Activated CD8-positive, alpha-beta memory T cell treated with anti-CD3 and anti-CD28 coated beads, Interleukin-2, amount 10 ng/mL, durations not matched to agents 7 days and 5 days (primary cell): ENCODE measurements at regions not wholly inside any gene's neighbourhood (a gene's known extent, or its start where the extent isn't known, plus 50 kb on each side); places are given as distances from the start of the nearest gene placed in this dataset.

ENCODE experiments used
- ATAC-seq: fragments of 150-1000 bp; cut with Tn5 transposase; one replicate; pipeline ENCODE4 v1.10.0; 2021; ENCODE audit warnings: moderate library complexity
- CTCF ChIA-PET: fragments of 350-600 bp; sonication (Branson Sonifier 250); formaldehyde crosslinking; loops from one replicate; lab custom pipeline; 2021; ENCODE audit warnings: antibody characterized with exemption; lab: Charles Lee
- DNase-seq: peaks from one replicate; pipeline ENCODE4 v3.0.0-alpha.2; 2020
- H3K27ac Mint-ChIP-seq: one replicate; pipeline ENCODE4 v1.8.0; 2021; ENCODE audit warnings: mild to moderate bottlenecking, mixed read lengths
- H3K27me3 Mint-ChIP-seq: one replicate; pipeline ENCODE4 v1.8.0; 2021; ENCODE audit warnings: mixed read lengths
- H3K36me3 Mint-ChIP-seq: one replicate; pipeline ENCODE4 v1.8.0; 2021; ENCODE audit warnings: mild to moderate bottlenecking, mixed read lengths
- H3K4me1 Mint-ChIP-seq: one replicate; pipeline ENCODE4 v1.8.0; 2021; ENCODE audit warnings: mixed read lengths
- H3K4me3 Mint-ChIP-seq: one replicate; pipeline ENCODE4 v1.8.0; 2021; ENCODE audit warnings: mild to moderate bottlenecking, moderate library complexity, mixed read lengths
- H3K9me3 Mint-ChIP-seq: one replicate; pipeline ENCODE4 v1.8.0; 2022; ENCODE audit warnings: low read depth, mixed read lengths

GRCh38 chr5:158466191-158466590 is 607.2 kb upstream of the CLINT1 start:
- Mint-ChIP-seq H3K27ac (no peak overlapping the region), H3K4me3 (no peak overlapping the region), H3K27me3 (peaks cover 2% of the 10 kb centered on the region), H3K9me3 (no peaks in the 10 kb centered on the region), H3K36me3 (no peaks in the 10 kb centered on the region), H3K4me1 (no peaks in the 10 kb centered on the region)
- CTCF ChIA-PET: no interaction called here
- ATAC-seq: no peak
- no peak for DNase-seq

- no peaks in the 10 kb centered on the region for H3K4me1 Mint-ChIP-seq
- DNase-seq: no peak
- no peak overlapping the region for H3K4me3 Mint-ChIP-seq
- peaks cover 2% of the 10 kb centered on the region for H3K27me3 Mint-ChIP-seq
- H3K36me3 Mint-ChIP-seq: no peaks in the 10 kb centered on the region
- H3K27ac Mint-ChIP-seq: no peak overlapping the region
- H3K9me3 Mint-ChIP-seq: no peaks in the 10 kb centered on the region
- ATAC-seq: no peak
- CTCF ChIA-PET: no interaction called here
Observed at GRCh38 chr5:158465086-158465972, 606.4 kb upstream of the CLINT1 start.

GRCh38 chr5:158464383-158464782 is 605.4 kb upstream of the CLINT1 start:
- Mint-ChIP-seq H3K36me3 (no peaks in the 10 kb centered on the region), H3K27ac (no peak overlapping the region), H3K27me3 (peaks cover 2% of the 10 kb centered on the region), H3K4me3 (no peak overlapping the region), H3K9me3 (no peaks in the 10 kb centered on the region), H3K4me1 (no peaks in the 10 kb centered on the region)
- CTCF ChIA-PET: no interaction called here
- ATAC-seq (no peak), DNase-seq (no peak)

- Mint-ChIP-seq H3K27me3 (peaks cover 2% of the 10 kb centered on the region), H3K36me3 (no peaks in the 10 kb centered on the region), H3K4me1 (no peaks in the 10 kb centered on the region), H3K27ac (no peak overlapping the region), H3K9me3 (no peaks in the 10 kb centered on the region), H3K4me3 (no peak overlapping the region)
- CTCF ChIA-PET: no interaction called here
- no peak for DNase-seq
- no peak for ATAC-seq
Observed at GRCh38 chr5:158463938-158464337, 605.0 kb upstream of the CLINT1 start.

GRCh38 chr5:158463188-158463587 is 604.2 kb upstream of the CLINT1 start:
- CTCF ChIA-PET: no interaction called here
- no peaks in the 10 kb centered on the region for H3K36me3 Mint-ChIP-seq
- ATAC-seq (no peak), DNase-seq (no peak)
- H3K4me3 Mint-ChIP-seq: no peak overlapping the region
- no peak overlapping the region for H3K27ac Mint-ChIP-seq
- peaks cover 2% of the 10 kb centered on the region for H3K27me3 Mint-ChIP-seq
- H3K9me3 Mint-ChIP-seq: no peaks in the 10 kb centered on the region
- no peaks in the 10 kb centered on the region for H3K4me1 Mint-ChIP-seq

GRCh38 chr5:158462349-158463114 is 603.6 kb upstream of the CLINT1 start:
- Mint-ChIP-seq H3K27ac (no peak overlapping the region), H3K27me3 (peaks cover 2% of the 10 kb centered on the region)
- DNase-seq: no peak

GRCh38 chr5:158461240-158461854 is 602.4 kb upstream of the CLINT1 start:
- no peaks in the 10 kb centered on the region for H3K36me3 Mint-ChIP-seq
- H3K4me3 Mint-ChIP-seq: no peak overlapping the region
- no peak for ATAC-seq
- CTCF ChIA-PET: no interaction called here
- no peak overlapping the region for H3K27ac Mint-ChIP-seq
- H3K27me3 Mint-ChIP-seq: peaks cover 2% of the 10 kb centered on the region
- H3K4me1 Mint-ChIP-seq: no peaks in the 10 kb centered on the region
- no peaks in the 10 kb centered on the region for H3K9me3 Mint-ChIP-seq
- no peak for DNase-seq

More at GRCh38 chr5:158462349-158463114, 603.6 kb upstream of the CLINT1 start:
- no peaks in the 10 kb centered on the region for H3K36me3 Mint-ChIP-seq
- CTCF ChIA-PET: no interaction called here
- no peak for ATAC-seq
- no peaks in the 10 kb centered on the region for H3K4me1 Mint-ChIP-seq
- H3K4me3 Mint-ChIP-seq: no peak overlapping the region
- no peaks in the 10 kb centered on the region for H3K9me3 Mint-ChIP-seq

- CTCF ChIA-PET: no interaction called here
- Mint-ChIP-seq H3K4me3 (no peak overlapping the region), H3K36me3 (no peaks in the 10 kb centered on the region), H3K27ac (no peak overlapping the region), H3K27me3 (no peaks in the 10 kb centered on the region), H3K9me3 (no peaks in the 10 kb centered on the region), H3K4me1 (no peaks in the 10 kb centered on the region)
- ATAC-seq: no peak
- DNase-seq: no peak
Observed at GRCh38 chr5:158458086-158458485, 599.1 kb upstream of the CLINT1 start.

- H3K9me3 Mint-ChIP-seq: no peaks in the 10 kb centered on the region
- H3K4me1 Mint-ChIP-seq: no peaks in the 10 kb centered on the region
- no peaks in the 10 kb centered on the region for H3K27me3 Mint-ChIP-seq
- no peak overlapping the region for H3K4me3 Mint-ChIP-seq
- no peak overlapping the region for H3K27ac Mint-ChIP-seq
- ATAC-seq (no peak), DNase-seq (no peak)
- H3K36me3 Mint-ChIP-seq: no peaks in the 10 kb centered on the region
- CTCF ChIA-PET: no interaction called here
Observed at GRCh38 chr5:158456756-158457155, 597.8 kb upstream of the CLINT1 start.

GRCh38 chr5:158456241-158456640 is 597.3 kb upstream of the CLINT1 start:
- Mint-ChIP-seq H3K36me3 (no peaks in the 10 kb centered on the region), H3K27me3 (no peaks in the 10 kb centered on the region), H3K4me1 (no peaks in the 10 kb centered on the region), H3K27ac (no peak overlapping the region), H3K4me3 (no peak overlapping the region), H3K9me3 (no peaks in the 10 kb centered on the region)
- no peak for DNase-seq
- CTCF ChIA-PET: no interaction called here
- no peak for ATAC-seq

GRCh38 chr5:158451993-158452672 is 593.2 kb upstream of the CLINT1 start:
- Mint-ChIP-seq H3K4me3 (no peak overlapping the region), H3K9me3 (no peaks in the 10 kb centered on the region), H3K4me1 (no peaks in the 10 kb centered on the region), H3K27ac (no peak overlapping the region), H3K27me3 (no peaks in the 10 kb centered on the region), H3K36me3 (no peaks in the 10 kb centered on the region)
- ATAC-seq: no peak
- CTCF ChIA-PET: no interaction called here
- DNase-seq: no peak

GRCh38 chr5:158451203-158451992 is 592.5 kb upstream of the CLINT1 start:
- Mint-ChIP-seq H3K4me1 (no peaks in the 10 kb centered on the region), H3K27ac (no peak overlapping the region), H3K9me3 (no peaks in the 10 kb centered on the region), H3K36me3 (no peaks in the 10 kb centered on the region), H3K27me3 (no peaks in the 10 kb centered on the region), H3K4me3 (no peak overlapping the region)
- ATAC-seq (no peak), DNase-seq (no peak)
- CTCF ChIA-PET: interaction anchor here (0.6 kb wide), 1 partner anchor 1065 kb away, joined by 3 read pairs; no protein-coding TSS in a partner anchor
